ENCODE measurements at regions not wholly inside any gene's neighbourhood (a gene's known extent, or its start where the extent isn't known, plus 50 kb on each side); places are given as distances from the start of the nearest gene placed in this dataset.

DNA sequence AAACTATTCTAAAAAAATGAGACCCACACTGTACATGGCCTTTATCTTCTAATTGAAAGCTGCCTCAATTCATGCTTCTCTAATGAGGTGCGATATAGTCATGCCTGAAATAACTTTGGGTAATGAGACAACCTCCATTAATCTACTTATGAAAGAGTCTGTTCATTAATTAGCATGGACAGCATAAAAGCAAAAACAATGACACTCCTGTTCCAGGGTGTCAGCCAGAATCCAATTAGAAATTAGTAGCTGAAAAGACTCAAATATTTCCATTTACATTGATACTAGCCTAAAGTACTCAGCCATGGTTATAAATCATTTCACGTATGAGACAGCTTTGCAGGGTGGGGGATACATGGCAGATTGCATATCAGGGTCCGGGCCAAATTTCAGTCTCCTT is 288.7 kb downstream of the AKAIN1 start:
- DNase-seq (ENCODE audit: low read depth): no peak
- TF ChIP-seq, protein P1, sequence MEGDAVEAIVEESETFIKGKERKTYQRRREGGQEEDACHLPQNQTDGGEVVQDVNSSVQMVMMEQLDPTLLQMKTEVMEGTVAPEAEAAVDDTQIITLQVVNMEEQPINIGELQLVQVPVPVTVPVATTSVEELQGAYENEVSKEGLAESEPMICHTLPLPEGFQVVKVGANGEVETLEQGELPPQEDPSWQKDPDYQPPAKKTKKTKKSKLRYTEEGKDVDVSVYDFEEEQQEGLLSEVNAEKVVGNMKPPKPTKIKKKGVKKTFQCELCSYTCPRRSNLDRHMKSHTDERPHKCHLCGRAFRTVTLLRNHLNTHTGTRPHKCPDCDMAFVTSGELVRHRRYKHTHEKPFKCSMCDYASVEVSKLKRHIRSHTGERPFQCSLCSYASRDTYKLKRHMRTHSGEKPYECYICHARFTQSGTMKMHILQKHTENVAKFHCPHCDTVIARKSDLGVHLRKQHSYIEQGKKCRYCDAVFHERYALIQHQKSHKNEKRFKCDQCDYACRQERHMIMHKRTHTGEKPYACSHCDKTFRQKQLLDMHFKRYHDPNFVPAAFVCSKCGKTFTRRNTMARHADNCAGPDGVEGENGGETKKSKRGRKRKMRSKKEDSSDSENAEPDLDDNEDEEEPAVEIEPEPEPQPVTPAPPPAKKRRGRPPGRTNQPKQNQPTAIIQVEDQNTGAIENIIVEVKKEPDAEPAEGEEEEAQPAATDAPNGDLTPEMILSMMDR (conservative IDR thresholded peaks at IDR 0.05; ENCODE audit: low read depth, low read length): no peak
- H3K4me3 ChIP-seq (ENCODE audit: low read depth, low read length): no peak overlapping the region

DNA sequence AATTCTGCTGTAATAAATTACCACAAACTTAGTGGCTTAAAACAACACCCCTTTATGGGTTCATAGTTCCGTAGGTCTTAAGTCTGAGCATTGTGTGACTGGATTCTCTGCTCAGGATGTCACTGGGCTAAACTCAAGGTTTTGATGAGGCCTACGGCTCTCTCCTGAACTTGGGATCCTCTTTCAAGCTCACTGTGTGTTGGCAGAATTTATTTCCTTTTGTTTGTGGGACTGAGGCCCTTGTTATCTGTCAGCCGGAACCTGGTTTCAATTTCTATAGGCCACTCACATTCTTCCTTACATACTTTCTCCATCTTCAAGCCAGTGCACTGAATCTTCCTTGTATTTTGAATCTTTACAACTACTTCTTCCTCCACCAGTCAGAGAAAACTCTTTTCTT is 290.2 kb downstream of the AKAIN1 start:
- no peak overlapping the region for H3K4me3 ChIP-seq (ENCODE audit: low read depth, low read length)
- TF ChIP-seq, protein P1 (conservative IDR thresholded peaks at IDR 0.05; ENCODE audit: low read depth, low read length): no peak
- DNase-seq (ENCODE audit: low read depth): no peak

DNA sequence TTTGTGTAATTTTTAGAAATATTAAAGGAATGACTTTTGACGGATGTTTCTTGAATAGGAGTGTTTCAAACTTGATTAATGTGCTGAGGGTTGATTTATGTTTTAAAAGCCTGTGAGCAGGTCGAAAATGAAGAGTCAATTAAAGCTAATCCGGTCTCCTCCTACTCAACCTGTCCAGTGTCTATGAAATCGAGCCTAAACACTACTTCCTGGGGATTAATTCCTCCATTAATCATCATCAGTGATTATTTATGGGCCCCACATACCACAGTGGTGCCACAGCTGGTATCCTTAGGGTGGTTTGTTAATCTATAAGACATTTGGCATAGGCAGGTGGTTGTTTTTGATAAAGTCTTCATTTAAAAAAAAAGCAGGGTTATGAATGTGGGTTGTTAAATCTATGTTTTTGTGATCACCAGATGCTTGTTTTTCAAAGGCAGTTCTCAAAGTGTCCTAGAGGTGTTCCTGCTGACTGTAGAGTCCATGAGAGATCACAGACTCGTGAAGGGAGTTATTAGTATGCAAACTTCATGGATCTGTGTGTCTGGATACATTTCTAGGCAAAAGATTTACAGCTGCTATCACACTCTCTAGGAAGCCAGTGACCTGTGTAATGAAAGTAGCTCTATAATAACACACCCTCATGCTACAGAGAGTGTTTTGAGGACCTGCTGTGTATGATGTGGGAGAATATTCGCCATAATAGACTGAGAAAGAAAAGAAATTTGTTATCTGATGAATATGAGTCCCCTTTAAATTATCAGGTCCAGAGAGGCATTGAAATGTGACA is 308.6 kb downstream of the AKAIN1 start:
- DNase-seq (ENCODE audit: low read depth): no peak
- no peak overlapping the region for H3K4me3 ChIP-seq (ENCODE audit: low read depth, low read length)
- TF ChIP-seq, protein P1 (conservative IDR thresholded peaks at IDR 0.05; ENCODE audit: low read depth, low read length): no peak

DNA sequence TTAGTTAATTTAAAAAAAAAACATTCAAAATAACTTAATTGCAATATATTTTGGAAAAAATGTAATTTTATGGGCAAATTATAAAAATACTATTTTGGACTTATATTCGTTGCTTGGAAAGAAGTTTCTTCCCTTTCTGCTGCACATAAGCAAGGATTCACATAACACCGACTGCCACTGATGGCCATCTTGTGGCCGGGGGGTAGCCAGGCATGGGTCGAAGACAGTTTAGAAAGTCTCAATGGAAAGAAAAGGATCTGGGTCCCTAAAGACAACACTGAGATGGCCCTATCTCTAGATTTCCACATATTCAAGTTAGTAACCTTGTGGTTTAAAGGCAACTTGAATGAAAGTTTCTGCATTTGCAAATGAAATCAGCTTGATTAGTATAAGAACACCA is 318.6 kb downstream of the AKAIN1 start:
- no peak for DNase-seq (ENCODE audit: low read depth)
- TF ChIP-seq, protein P1 (conservative IDR thresholded peaks at IDR 0.05; ENCODE audit: low read depth, low read length): no peak
- H3K4me3 ChIP-seq (ENCODE audit: low read depth, low read length): no peak overlapping the region

DNA sequence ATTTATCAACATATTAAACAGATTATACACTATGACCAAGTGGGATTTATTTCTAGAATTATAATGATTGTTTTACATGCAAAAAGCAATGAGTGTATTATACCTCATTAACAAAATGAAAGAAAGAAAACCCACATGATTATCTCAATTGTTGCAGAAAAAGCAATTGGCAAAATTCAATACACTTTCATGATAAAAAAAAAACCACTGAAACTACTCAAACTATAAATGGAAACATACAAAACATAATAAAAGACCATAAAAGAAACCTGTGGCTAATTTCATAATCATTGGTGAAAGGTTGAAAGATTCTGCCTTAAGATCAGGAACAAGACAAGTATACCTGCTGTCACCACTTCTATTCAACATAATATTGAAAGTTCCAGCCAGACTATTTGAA is 325.9 kb downstream of the AKAIN1 start:
- TF ChIP-seq, protein P1 (conservative IDR thresholded peaks at IDR 0.05; ENCODE audit: low read depth, low read length): no peak
- DNase-seq (ENCODE audit: low read depth): no peak
- no peak overlapping the region for H3K4me3 ChIP-seq (ENCODE audit: low read depth, low read length)

DNA sequence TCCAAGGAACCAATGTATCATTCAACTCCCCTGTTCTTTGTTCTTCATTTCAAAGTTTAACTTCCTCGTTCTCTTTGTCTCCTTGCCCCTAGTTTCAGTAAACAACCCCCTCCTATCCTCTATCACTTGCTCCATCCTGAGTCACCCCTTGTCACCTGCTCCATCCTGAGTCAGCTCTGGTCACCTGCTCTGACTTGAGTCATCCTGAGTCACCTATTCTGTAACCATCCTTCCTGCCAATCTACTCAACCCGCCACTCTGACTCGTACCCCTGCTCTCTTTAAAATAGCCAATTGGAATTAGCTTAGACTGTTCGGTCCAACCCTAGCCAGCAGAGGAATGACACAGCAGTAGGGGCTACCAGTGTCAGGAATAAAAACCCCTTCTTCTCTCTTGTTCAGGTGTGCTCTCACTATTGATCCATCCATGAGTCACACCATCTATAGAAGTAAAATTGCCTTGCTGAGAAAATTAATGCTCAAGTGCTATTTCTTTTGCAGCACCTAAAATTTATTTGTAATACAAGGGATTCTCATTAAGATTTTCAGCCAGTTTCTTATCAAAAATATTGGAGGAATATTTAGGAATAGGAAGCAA is 326.8 kb downstream of the AKAIN1 start:
- no peak overlapping the region for H3K4me3 ChIP-seq (ENCODE audit: low read depth, low read length)
- DNase-seq (ENCODE audit: low read depth): no peak
- TF ChIP-seq, protein P1 (conservative IDR thresholded peaks at IDR 0.05; ENCODE audit: low read depth, low read length): no peak

DNA sequence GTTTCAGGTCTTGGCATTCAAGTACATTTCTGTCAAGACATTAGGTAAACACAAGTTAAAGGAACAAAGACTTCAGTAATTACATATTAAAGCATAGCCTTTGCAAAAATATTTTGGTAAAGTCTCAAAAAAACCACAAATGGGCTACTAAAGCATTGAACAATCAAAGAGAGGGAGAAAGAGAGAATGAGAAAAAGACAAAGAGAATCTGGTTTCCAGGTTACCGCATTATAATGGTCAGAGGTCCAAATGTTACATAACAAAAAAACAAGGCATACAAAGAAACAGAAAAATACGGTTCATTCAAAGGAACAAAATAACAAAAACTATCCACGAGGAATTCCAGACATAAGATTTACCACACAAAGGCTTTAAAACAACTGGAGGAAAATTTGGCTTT is 327.9 kb downstream of the AKAIN1 start:
- no peak for DNase-seq (ENCODE audit: low read depth)
- TF ChIP-seq, protein P1 (conservative IDR thresholded peaks at IDR 0.05; ENCODE audit: low read depth, low read length): no peak
- H3K4me3 ChIP-seq (ENCODE audit: low read depth, low read length): no peak overlapping the region

Measured in choroid plexus epithelial cell (primary cell).